ENCODE measurements at regions not wholly inside any gene's neighbourhood (a gene's known extent, or its start where the extent isn't known, plus 50 kb on each side); places are given as distances from the start of the nearest gene placed in this dataset.

GRCh38 chr2:81523344-81523743 is 1218.8 kb upstream of the LRRTM1 start:
- TF ChIP-seq EZH2phosphoT487 (IDR thresholded peaks at IDR 0.05; ENCODE audit: borderline replicate concordance) (no peak), CTCF (conservative IDR thresholded peaks at IDR 0.05; ENCODE audit: low read length) (no peak)

Data from Loucy (cell line).